ENCODE measurements at regions not wholly inside any gene's neighbourhood (a gene's known extent, or its start where the extent isn't known, plus 50 kb on each side); places are given as distances from the start of the nearest gene placed in this dataset.

DNA sequence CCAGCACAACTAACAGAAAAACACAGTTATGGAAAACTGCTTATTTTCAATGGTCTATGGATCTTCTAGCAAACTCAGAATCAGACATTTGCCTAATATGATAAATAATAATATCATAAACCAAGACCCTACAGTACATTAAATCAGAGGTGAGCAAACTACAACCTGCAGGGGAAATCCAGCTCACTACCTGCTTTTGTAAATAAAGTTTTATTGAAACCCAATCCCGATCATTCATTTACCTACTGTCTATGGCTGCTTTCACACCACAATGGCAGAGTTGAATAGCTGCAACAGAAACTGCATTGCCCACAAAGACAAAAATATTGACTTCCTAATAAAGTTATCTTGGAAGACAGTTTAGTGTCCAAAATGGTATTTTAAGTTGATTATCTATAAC is 108.5 kb downstream of the ELAPOR2 start:
- no peak for TF ChIP-seq CTCF (IDR thresholded peaks at IDR 0.05; ENCODE audit: unreplicated experiment in 3 of 3)
- Mint-ChIP-seq H3K9me3 (no peaks in the 10 kb centered on the region), H3K4me1 (peaks cover 4% of the 10 kb centered on the region), H3K27ac (no peak overlapping the region), H3K4me3 (no peak overlapping the region), H3K36me3 (ENCODE audit: low read depth) (no peaks in the 10 kb centered on the region), H3K27me3 (ENCODE audit: low read depth) (no peaks in the 10 kb centered on the region)

GRCh38 chr7:86950360-86950759 is 109.1 kb downstream of the ELAPOR2 start:
- Mint-ChIP-seq H3K9me3 (no peaks in the 10 kb centered on the region), H3K4me1 (peaks cover 4% of the 10 kb centered on the region), H3K27ac (no peak overlapping the region), H3K27me3 (ENCODE audit: low read depth) (no peaks in the 10 kb centered on the region), H3K4me3 (no peak overlapping the region), H3K36me3 (ENCODE audit: low read depth) (no peaks in the 10 kb centered on the region)
- TF ChIP-seq CTCF (IDR thresholded peaks at IDR 0.05; ENCODE audit: unreplicated experiment in 3 of 3) = no peak

- Mint-ChIP-seq H3K27ac (no peak overlapping the region), H3K4me3 (no peak overlapping the region), H3K36me3 (ENCODE audit: low read depth) (no peaks in the 10 kb centered on the region), H3K4me1 (peaks cover 4% of the 10 kb centered on the region), H3K27me3 (ENCODE audit: low read depth) (no peaks in the 10 kb centered on the region), H3K9me3 (no peaks in the 10 kb centered on the region)
- no peak for TF ChIP-seq CTCF (IDR thresholded peaks at IDR 0.05; ENCODE audit: unreplicated experiment in 3 of 3)
Observed at GRCh38 chr7:86949779-86950260, 109.6 kb downstream of the ELAPOR2 start.

- Mint-ChIP-seq H3K4me3 (no peak overlapping the region), H3K36me3 (ENCODE audit: low read depth) (no peaks in the 10 kb centered on the region), H3K9me3 (no peaks in the 10 kb centered on the region), H3K27me3 (ENCODE audit: low read depth) (no peaks in the 10 kb centered on the region), H3K4me1 (peaks cover 4% of the 10 kb centered on the region), H3K27ac (no peak overlapping the region)
- no peak for TF ChIP-seq CTCF (IDR thresholded peaks at IDR 0.05; ENCODE audit: unreplicated experiment in 3 of 3)
Observed at GRCh38 chr7:86949052-86949778, 110.2 kb downstream of the ELAPOR2 start.

DNA sequence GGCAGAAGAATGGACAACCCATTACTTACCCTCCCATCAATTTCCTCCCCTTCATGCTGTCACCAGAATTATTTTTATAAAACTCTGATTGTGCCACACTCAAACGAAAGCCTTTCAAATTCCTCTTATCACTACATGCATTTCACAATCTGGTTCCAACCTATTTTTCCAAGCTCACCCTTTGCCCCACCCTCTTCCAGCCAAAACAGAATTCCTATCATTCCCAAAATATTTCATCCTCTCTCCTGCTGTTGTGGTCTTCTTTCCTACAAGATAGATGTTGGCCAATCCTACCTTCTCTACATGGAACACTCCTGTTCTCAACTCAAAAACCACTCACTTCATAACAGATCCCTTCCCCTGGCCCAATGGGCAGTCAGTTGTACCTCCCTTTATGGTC is 111.5 kb downstream of the ELAPOR2 start:
- Mint-ChIP-seq H3K4me3 (no peak overlapping the region), H3K9me3 (no peaks in the 10 kb centered on the region), H3K27me3 (ENCODE audit: low read depth) (no peaks in the 10 kb centered on the region), H3K4me1 (peaks cover 4% of the 10 kb centered on the region), H3K27ac (no peak overlapping the region), H3K36me3 (ENCODE audit: low read depth) (peaks cover under 1% of the 10 kb centered on the region)
- TF ChIP-seq CTCF (IDR thresholded peaks at IDR 0.05; ENCODE audit: unreplicated experiment in 3 of 3) = no peak

- Mint-ChIP-seq H3K4me3 (no peak overlapping the region), H3K9me3 (no peaks in the 10 kb centered on the region), H3K27me3 (ENCODE audit: low read depth) (no peaks in the 10 kb centered on the region), H3K4me1 (peaks cover 12% of the 10 kb centered on the region), H3K27ac (no peak overlapping the region), H3K36me3 (ENCODE audit: low read depth) (peaks cover 6% of the 10 kb centered on the region)
- no peak for TF ChIP-seq CTCF (IDR thresholded peaks at IDR 0.05; ENCODE audit: unreplicated experiment in 3 of 3)
Observed at GRCh38 chr7:86943447-86943846, 116.0 kb downstream of the ELAPOR2 start.
